Neural cell (in vitro differentiated cells): ENCODE measurements at regions not wholly inside any gene's neighbourhood (a gene's known extent, or its start where the extent isn't known, plus 50 kb on each side); places are given as distances from the start of the nearest gene placed in this dataset.

Experiments
- H2AFZ ChIP-seq: fragments of 200-600, 300-800 bp; sonication (generic), shearing (Covaris generic); 2 replicates; pipeline ENCODE4 v1.6.0; 2014; ENCODE audit warnings: low read depth, mild to moderate bottlenecking, antibody characterized with exemption, low read length, moderate library complexity
- H3F3A ChIP-seq: fragments of 200-600 bp; shearing (Covaris generic); 2 replicates; pipeline ENCODE4 v1.6.1; 2016; ENCODE audit warnings: mild to moderate bottlenecking, moderate library complexity, mixed read lengths, antibody characterized with exemption, low read length; ENCODE audit not compliant: insufficient read depth, poor library complexity, severe bottlenecking
- H3K27ac ChIP-seq: fragments of 200-600, 300-800 bp; sonication (generic), shearing (Covaris generic); 2 replicates; pipeline ENCODE4 v1.5.1; 2014; ENCODE audit warnings: mild to moderate bottlenecking, low read length, moderate library complexity
- H3K27me3 ChIP-seq: fragments of 300-800, 200-600 bp; sonication (generic), shearing (Covaris generic); 2 replicates; pipeline ENCODE4 v1.6.0; 2014; ENCODE audit warnings: mild to moderate bottlenecking, low read depth, low read length, moderate library complexity; ENCODE audit not compliant: insufficient read depth
- H3K36me3 ChIP-seq: fragments of 300-800, 200-600 bp; sonication (generic), shearing (Covaris generic); 2 replicates; pipeline ENCODE4 v1.5.1; 2014; ENCODE audit warnings: mild to moderate bottlenecking, antibody characterized with exemption, low read length, moderate library complexity; ENCODE audit not compliant: insufficient read depth
- H3K4me2 ChIP-seq: fragments of 300-800, 200-600 bp; sonication (generic), shearing (Covaris generic); 2 replicates; pipeline ENCODE4 v1.6.0; 2014; ENCODE audit warnings: mild to moderate bottlenecking, low read length
- H3K4me3 ChIP-seq: fragments of 300-800, 200-600 bp; sonication (generic), shearing (Covaris generic); 2 replicates; pipeline ENCODE4 v1.5.1; 2014; ENCODE audit warnings: mild to moderate bottlenecking, low read length, moderate library complexity
- H3K79me2 ChIP-seq: fragments of 200-600 bp; shearing (Covaris generic); replicated peaks from 2 replicates; pipeline ENCODE4 v1.6.0; 2014; ENCODE audit warnings: mild to moderate bottlenecking, low read length, moderate library complexity; ENCODE audit not compliant: insufficient read depth
- H3K9ac ChIP-seq: fragments of 300-800, 200-600 bp; sonication (generic), shearing (Covaris generic); 2 replicates; pipeline ENCODE4 v1.6.1; 2016; ENCODE audit warnings: mild to moderate bottlenecking, low read length, mixed read lengths
- H3K9me2 ChIP-seq: fragments of 200-600 bp; shearing (Covaris generic); 2 replicates; pipeline ENCODE4 v1.6.1; 2016; ENCODE audit warnings: mild to moderate bottlenecking, low read length, mixed read lengths; ENCODE audit not compliant: insufficient read depth
- H3K9me3 ChIP-seq: fragments of 200-600, 300-800 bp; sonication (generic), shearing (Covaris generic); 2 replicates; pipeline ENCODE4 v1.6.1; 2016; ENCODE audit warnings: mild to moderate bottlenecking, mixed run types, low read length, moderate library complexity, mixed read lengths
- H4K20me1 ChIP-seq: fragments of 200-600 bp; shearing (Covaris generic); 2 replicates; pipeline ENCODE4 v1.6.1; 2016; ENCODE audit warnings: mild to moderate bottlenecking, mixed run types; ENCODE audit not compliant: insufficient read depth
- CTCF ChIP-seq: fragments of 450-650 bp; IDR thresholded peaks from 2 replicates; pipeline ENCODE4 v1.5.1; 2014; ENCODE audit warnings: antibody characterized with exemption, mild to moderate bottlenecking, moderate library complexity; ENCODE audit not compliant: poor library complexity, severe bottlenecking
- EP300 ChIP-seq: fragments of 450-650 bp; conservative IDR thresholded peaks from 2 replicates; pipeline ENCODE4 v1.6.1; 2014; ENCODE audit warnings: antibody characterized with exemption, mild to moderate bottlenecking, moderate library complexity; ENCODE audit not compliant: poor library complexity, severe bottlenecking
- EZH2 ChIP-seq: fragments of 200-600, 300-800 bp; shearing (Covaris generic), sonication (generic); IDR thresholded peaks from 2 replicates; pipeline ENCODE4 v1.6.1; 2014; ENCODE audit warnings: antibody characterized with exemption, low read length, borderline replicate concordance, mild to moderate bottlenecking; ENCODE audit not compliant: insufficient read depth, poor library complexity, severe bottlenecking
- MXI1 ChIP-seq: fragments of 450-650 bp; conservative IDR thresholded peaks from 2 replicates; pipeline ENCODE4 v1.6.1; 2014; ENCODE audit warnings: antibody characterized with exemption, mild to moderate bottlenecking; ENCODE audit not compliant: poor library complexity, severe bottlenecking
- POLR2AphosphoS5 ChIP-seq: IDR thresholded peaks from 2 replicates; pipeline ENCODE4 v1.6.1; 2012
- RAD21 ChIP-seq: fragments of 450-650 bp; conservative IDR thresholded peaks from 2 replicates; pipeline ENCODE4 v1.6.1; 2014; ENCODE audit warnings: antibody characterized with exemption, mild to moderate bottlenecking, moderate library complexity
- REST ChIP-seq: IDR thresholded peaks from 2 replicates; pipeline ENCODE4 v1.6.1; 2012; ENCODE audit warnings: borderline replicate concordance
- SMC3 ChIP-seq: fragments of 450-650 bp; conservative IDR thresholded peaks from 2 replicates; pipeline ENCODE4 v1.6.1; 2014; ENCODE audit warnings: antibody characterized with exemption, mild to moderate bottlenecking, moderate library complexity; ENCODE audit not compliant: poor library complexity
- TAF1 ChIP-seq: IDR thresholded peaks from 2 replicates; pipeline ENCODE4 v1.6.1; 2012; ENCODE audit warnings: low read depth

GRCh38 chr3:107289354-107289753 lies 87.9 kb upstream of the CCDC54 start:
- Histone ChIP-seq H3K9me2 (no peaks in the 10 kb centered on the region), H3K27ac (no peak overlapping the region)
- TF ChIP-seq RAD21: no peak
- no peak for TF ChIP-seq CTCF
- no peak for TF ChIP-seq SMC3

DNA sequence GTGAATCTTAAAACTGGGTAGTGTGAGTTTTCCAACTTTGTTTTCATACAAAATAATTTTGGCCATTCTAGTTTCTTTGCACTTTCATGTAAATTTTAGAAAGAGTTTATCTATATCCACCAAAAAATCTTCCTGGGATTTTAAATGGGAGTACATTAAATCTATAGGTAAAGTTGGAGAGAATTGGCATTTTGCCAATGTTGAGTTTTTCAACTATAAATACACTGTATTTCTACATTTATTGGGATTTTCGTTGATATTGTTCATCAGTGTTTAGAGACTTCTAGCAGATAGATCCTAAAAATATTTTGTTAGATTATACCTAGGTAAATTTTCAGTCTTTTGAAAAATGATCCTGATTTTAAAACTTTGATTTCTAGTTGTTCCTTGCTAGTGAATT lies 83.1 kb upstream of the CCDC54 start:
- H3F3A ChIP-seq: no peaks in the 10 kb centered on the region
- H4K20me1 ChIP-seq: no peaks in the 10 kb centered on the region
- H3K4me2 ChIP-seq: no peak overlapping the region
- no peak overlapping the region for H2AFZ ChIP-seq
- H3K9me3 ChIP-seq: no peaks in the 10 kb centered on the region
- no peak overlapping the region for H3K9ac ChIP-seq
- no peak overlapping the region for H3K27ac ChIP-seq
- TF ChIP-seq RAD21: no peak
- no peak for TF ChIP-seq REST
- no peak for TF ChIP-seq EP300
- TF ChIP-seq POLR2AphosphoS5: no peak
- no peak for TF ChIP-seq CTCF
- no peak for TF ChIP-seq EZH2
- TF ChIP-seq TAF1: no peak
- TF ChIP-seq MXI1: no peak
- TF ChIP-seq SMC3: no peak
- no peaks in the 10 kb centered on the region for H3K36me3 ChIP-seq
- no peak overlapping the region for H3K4me3 ChIP-seq
- H3K27me3 ChIP-seq: no peaks in the 10 kb centered on the region
- no peaks in the 10 kb centered on the region for H3K9me2 ChIP-seq
- no peaks in the 10 kb centered on the region for H3K79me2 ChIP-seq

More at GRCh38 chr3:107289354-107289753, 87.9 kb upstream of the CCDC54 start:
- no peak overlapping the region for H3K9ac ChIP-seq
- H3K27me3 ChIP-seq: no peaks in the 10 kb centered on the region
- no peaks in the 10 kb centered on the region for H4K20me1 ChIP-seq
- H3K79me2 ChIP-seq: no peaks in the 10 kb centered on the region
- H3K4me3 ChIP-seq: no peak overlapping the region
- H3K9me3 ChIP-seq: no peaks in the 10 kb centered on the region
- H2AFZ ChIP-seq: no peak overlapping the region
- no peak overlapping the region for H3K4me2 ChIP-seq
- no peaks in the 10 kb centered on the region for H3K36me3 ChIP-seq
- H3F3A ChIP-seq: no peaks in the 10 kb centered on the region
